OCI-LY7 (cell line): ENCODE measurements at regions not wholly inside any gene's neighbourhood (a gene's known extent, or its start where the extent isn't known, plus 50 kb on each side); places are given as distances from the start of the nearest gene placed in this dataset.

Source experiments
- CTCF ChIP-seq: fragments of 200-600 bp; sonication (generic); conservative IDR thresholded peaks from 2 replicates; pipeline ENCODE4 v1.5.1; 2014; ENCODE audit warnings: mild to moderate bottlenecking, antibody characterized with exemption, low read length, moderate library complexity, mixed read lengths
- EZH2phosphoT487 ChIP-seq: fragments of 200-600 bp; sonication (generic); IDR thresholded peaks from 2 replicates; pipeline ENCODE4 v1.6.1; 2018; ENCODE audit warnings: low read depth, borderline replicate concordance, mild to moderate bottlenecking, mixed run types, antibody characterized with exemption, low read length, moderate library complexity, mixed read lengths

GRCh38 chrX:805103-805670, 174.6 kb downstream of the SHOX start:
- TF ChIP-seq CTCF (no peak), EZH2phosphoT487 (no peak)
